ENCODE measurements at regions not wholly inside any gene's neighbourhood (a gene's known extent, or its start where the extent isn't known, plus 50 kb on each side); places are given as distances from the start of the nearest gene placed in this dataset.

DNA sequence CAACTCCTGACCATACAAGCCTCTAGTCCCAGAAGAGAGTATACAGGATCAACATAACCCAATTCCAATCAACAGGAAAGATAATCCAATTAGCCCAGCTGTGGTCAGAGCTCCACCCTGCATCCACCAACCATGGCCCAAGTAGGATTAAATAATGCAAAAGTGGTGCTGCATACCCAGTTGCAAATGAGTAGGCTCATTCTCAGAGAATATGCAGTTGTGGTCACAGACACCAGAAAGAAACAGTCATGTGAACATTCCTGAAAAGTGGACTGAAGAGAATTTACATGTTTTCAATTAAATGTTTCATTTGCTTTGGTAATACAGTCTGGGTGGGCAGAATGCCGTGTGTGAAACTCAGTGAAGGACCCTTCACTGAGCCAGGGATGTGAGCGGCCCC lies 167.2 kb upstream of the BMP4 start:
- no peak overlapping the region for H3K27ac ChIP-seq
- no peak for TF ChIP-seq EZH2 (IDR thresholded peaks at IDR 0.05; ENCODE audit: low read depth)
- TF ChIP-seq, protein P1, sequence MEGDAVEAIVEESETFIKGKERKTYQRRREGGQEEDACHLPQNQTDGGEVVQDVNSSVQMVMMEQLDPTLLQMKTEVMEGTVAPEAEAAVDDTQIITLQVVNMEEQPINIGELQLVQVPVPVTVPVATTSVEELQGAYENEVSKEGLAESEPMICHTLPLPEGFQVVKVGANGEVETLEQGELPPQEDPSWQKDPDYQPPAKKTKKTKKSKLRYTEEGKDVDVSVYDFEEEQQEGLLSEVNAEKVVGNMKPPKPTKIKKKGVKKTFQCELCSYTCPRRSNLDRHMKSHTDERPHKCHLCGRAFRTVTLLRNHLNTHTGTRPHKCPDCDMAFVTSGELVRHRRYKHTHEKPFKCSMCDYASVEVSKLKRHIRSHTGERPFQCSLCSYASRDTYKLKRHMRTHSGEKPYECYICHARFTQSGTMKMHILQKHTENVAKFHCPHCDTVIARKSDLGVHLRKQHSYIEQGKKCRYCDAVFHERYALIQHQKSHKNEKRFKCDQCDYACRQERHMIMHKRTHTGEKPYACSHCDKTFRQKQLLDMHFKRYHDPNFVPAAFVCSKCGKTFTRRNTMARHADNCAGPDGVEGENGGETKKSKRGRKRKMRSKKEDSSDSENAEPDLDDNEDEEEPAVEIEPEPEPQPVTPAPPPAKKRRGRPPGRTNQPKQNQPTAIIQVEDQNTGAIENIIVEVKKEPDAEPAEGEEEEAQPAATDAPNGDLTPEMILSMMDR (conservative IDR thresholded peaks at IDR 0.05) = no peak
- H2AFZ ChIP-seq = no peak overlapping the region
- no peaks in the 10 kb centered on the region for H3K36me3 ChIP-seq (ENCODE audit: low read depth)
- no peaks in the 10 kb centered on the region for H3F3A ChIP-seq (ENCODE audit: insufficient read depth, low read depth)
- POLR2A ChIA-PET (ENCODE audit: unreplicated experiment) = no interaction called here
- no peaks in the 10 kb centered on the region for H3K9me3 ChIP-seq (ENCODE audit: insufficient read depth, low read depth)
- H3K79me2 ChIP-seq (ENCODE audit: low read depth) = no peaks in the 10 kb centered on the region
- CTCF ChIA-PET = no interaction called here
- H3K27me3 ChIP-seq (ENCODE audit: insufficient read depth, low read depth) = no peaks in the 10 kb centered on the region
- H3K9me2 ChIP-seq (ENCODE audit: insufficient read depth) = no peaks in the 10 kb centered on the region
- H3K4me3 ChIP-seq = no peak overlapping the region
- H4K20me1 ChIP-seq (ENCODE audit: insufficient read depth) = no peaks in the 10 kb centered on the region
- no peak overlapping the region for H3K4me2 ChIP-seq
- no peaks in the 10 kb centered on the region for H3K4me1 ChIP-seq (replicated peaks; ENCODE audit: insufficient read depth)
- no TSS peak for BruUV-seq (replicated peaks)
- intact Hi-C loops (cut with micrococcal nuclease; ENCODE audit: unreplicated experiment) = no loop called here
- DNase-seq = no peak

DNA sequence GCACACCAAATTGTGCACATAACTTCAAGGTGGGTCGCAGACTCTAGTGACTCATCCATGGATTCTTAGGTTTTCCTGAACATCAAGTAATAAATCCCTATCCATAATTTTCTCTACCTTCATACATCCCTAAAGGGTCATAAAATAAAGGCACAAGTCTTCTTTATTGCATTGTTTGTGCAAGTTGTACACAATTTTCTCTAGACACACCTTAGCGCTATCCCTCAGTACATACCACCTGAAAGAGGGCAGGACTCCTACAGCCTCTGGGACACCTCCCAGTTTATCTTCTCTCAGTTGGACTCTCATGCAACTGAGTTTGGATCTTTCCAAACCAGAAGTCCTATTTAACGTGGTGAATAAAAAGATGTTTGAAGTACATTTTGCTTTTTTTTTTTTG lies 168.5 kb upstream of the BMP4 start:
- intact Hi-C loops (cut with micrococcal nuclease; ENCODE audit: unreplicated experiment) = no loop called here
- Histone ChIP-seq H2AFZ (no peak overlapping the region), H3K9me2 (ENCODE audit: insufficient read depth) (no peaks in the 10 kb centered on the region)

DNA sequence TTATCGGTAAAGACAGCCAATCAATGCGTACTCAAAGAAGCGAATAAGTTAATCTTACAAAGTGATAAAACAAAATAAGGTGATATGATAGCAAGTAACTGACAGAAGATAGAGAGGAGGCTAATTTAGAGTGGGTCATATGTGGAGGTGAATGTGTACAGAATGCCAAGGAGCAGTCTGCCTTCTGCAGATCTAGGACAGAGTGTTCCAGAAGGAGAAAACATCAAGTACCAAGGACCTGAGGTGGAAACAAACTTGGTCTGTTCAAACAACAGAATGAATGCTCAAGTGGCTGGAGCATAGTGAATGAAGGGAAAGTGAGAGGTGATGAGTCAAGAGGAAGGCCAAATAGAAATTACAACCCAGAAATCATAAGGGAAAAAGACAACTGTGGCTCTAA lies 170.3 kb upstream of the BMP4 start:
- intact Hi-C loops (cut with micrococcal nuclease; ENCODE audit: unreplicated experiment) = no loop called here
- Histone ChIP-seq H3K4me2 (no peak overlapping the region), H3K27me3 (ENCODE audit: insufficient read depth, low read depth) (no peaks in the 10 kb centered on the region), H3K36me3 (ENCODE audit: low read depth) (no peaks in the 10 kb centered on the region), H3K79me2 (ENCODE audit: low read depth) (no peaks in the 10 kb centered on the region), H3K9me2 (ENCODE audit: insufficient read depth) (no peaks in the 10 kb centered on the region), H3K4me3 (no peak overlapping the region), H3K9me3 (ENCODE audit: insufficient read depth, low read depth) (no peaks in the 10 kb centered on the region), H3K27ac (no peak overlapping the region), H3K4me1 (replicated peaks; ENCODE audit: insufficient read depth) (no peaks in the 10 kb centered on the region), H3F3A (ENCODE audit: insufficient read depth, low read depth) (no peaks in the 10 kb centered on the region), H2AFZ (no peak overlapping the region), H4K20me1 (ENCODE audit: insufficient read depth) (no peaks in the 10 kb centered on the region)
- ChIA-PET POLR2A (ENCODE audit: unreplicated experiment) (no interaction called here), CTCF (no interaction called here)
- no TSS peak for BruUV-seq (replicated peaks)
- DNase-seq = no peak
- TF ChIP-seq, protein P1 (conservative IDR thresholded peaks at IDR 0.05) = no peak
- TF ChIP-seq EZH2 (IDR thresholded peaks at IDR 0.05; ENCODE audit: low read depth) = no peak

More for the DNA sequence above, 168.5 kb upstream of the BMP4 start:
- Histone ChIP-seq H3K27ac (no peak overlapping the region), H3K4me2 (no peak overlapping the region), H4K20me1 (ENCODE audit: insufficient read depth) (no peaks in the 10 kb centered on the region), H3K79me2 (ENCODE audit: low read depth) (no peaks in the 10 kb centered on the region), H3F3A (ENCODE audit: insufficient read depth, low read depth) (no peaks in the 10 kb centered on the region), H3K36me3 (ENCODE audit: low read depth) (no peaks in the 10 kb centered on the region), H3K4me3 (no peak overlapping the region), H3K4me1 (replicated peaks; ENCODE audit: insufficient read depth) (no peaks in the 10 kb centered on the region), H3K9me3 (ENCODE audit: insufficient read depth, low read depth) (no peaks in the 10 kb centered on the region), H3K27me3 (ENCODE audit: insufficient read depth, low read depth) (no peaks in the 10 kb centered on the region)
- BruUV-seq (replicated peaks) = no TSS peak
- TF ChIP-seq, protein P1 (conservative IDR thresholded peaks at IDR 0.05) = no peak
- no peak for TF ChIP-seq EZH2 (IDR thresholded peaks at IDR 0.05; ENCODE audit: low read depth)
- DNase-seq = no peak
- POLR2A ChIA-PET (ENCODE audit: unreplicated experiment) = no interaction called here
- CTCF ChIA-PET = no interaction called here
